Activated CD4-positive, alpha-beta T cell treated with anti-CD3 and anti-CD28 coated beads, Interleukin-2, amount 50 U/mL, for 24 hours (primary cell): ENCODE measurements at regions not wholly inside any gene's neighbourhood (a gene's known extent, or its start where the extent isn't known, plus 50 kb on each side); places are given as distances from the start of the nearest gene placed in this dataset.
"Not testable (repeated sequence)": the region's sequence is repeated elsewhere in the genome, so short reads cannot be mapped to it uniquely, and the experiment has no call there.

Experiments
- DNase-seq, 2 donors: peaks; one replicate each; pipeline ENCODE4 v3.0.0-alpha.2; 2020; ENCODE audit warnings: low read depth in 1 of 2, low spot score in 1 of 2

- DNase-seq: no peak
Observed at GRCh38 chr21:22138297-22139016, 1140.2 kb downstream of the NCAM2 start.

- DNase-seq: no peak
Observed at GRCh38 chr21:22145545-22145944, 1147.3 kb downstream of the NCAM2 start.

- no peak for DNase-seq
Observed at GRCh38 chr21:22154579-22155274, 1156.5 kb downstream of the NCAM2 start.

GRCh38 chr21:22164912-22165311, 1166.7 kb downstream of the NCAM2 start:
- DNase-seq: no peak

- no peak for DNase-seq
Observed at GRCh38 chr21:22174746-22175145, 1176.5 kb downstream of the NCAM2 start.

- DNase-seq: no peak
Observed at GRCh38 chr21:22189278-22189677, 1191.1 kb downstream of the NCAM2 start.

GRCh38 chr21:22191581-22191980, 1193.4 kb downstream of the NCAM2 start:
- DNase-seq: no peak

- no peak for DNase-seq
Observed at GRCh38 chr21:22192766-22193165, 1194.6 kb downstream of the NCAM2 start.

- DNase-seq: not testable (repeated sequence)
Observed at GRCh38 chr21:22194986-22195385, 1196.8 kb downstream of the NCAM2 start.

- DNase-seq: no peak
Observed at GRCh38 chr21:22200378-22201092, 1202.3 kb downstream of the NCAM2 start.

- no peak for DNase-seq
Observed at GRCh38 chr21:22201126-22201525, 1202.9 kb downstream of the NCAM2 start.

- no peak for DNase-seq
Observed at GRCh38 chr21:22201669-22202068, 1203.5 kb downstream of the NCAM2 start.

GRCh38 chr21:22209304-22209700, 1211.1 kb downstream of the NCAM2 start:
- no peak for DNase-seq

- DNase-seq: no peak
Observed at GRCh38 chr21:22211943-22212342, 1213.7 kb downstream of the NCAM2 start.

- no peak for DNase-seq
Observed at GRCh38 chr21:22223385-22223784, 1225.2 kb downstream of the NCAM2 start.

- DNase-seq: no peak
Observed at GRCh38 chr21:22224261-22224660, 1226.1 kb downstream of the NCAM2 start.

GRCh38 chr21:22225299-22225698, 1227.1 kb downstream of the NCAM2 start:
- DNase-seq: no peak

- DNase-seq: no peak
Observed at GRCh38 chr21:22231013-22231412, 1232.8 kb downstream of the NCAM2 start.

- no peak for DNase-seq
Observed at GRCh38 chr21:22235866-22236590, 1237.8 kb downstream of the NCAM2 start.

- no peak for DNase-seq
Observed at GRCh38 chr21:22244516-22244915, 1246.3 kb downstream of the NCAM2 start.

GRCh38 chr21:22250355-22250754, 1252.1 kb downstream of the NCAM2 start:
- DNase-seq: no peak
